ENCODE measurements at regions not wholly inside any gene's neighbourhood (a gene's known extent, or its start where the extent isn't known, plus 50 kb on each side); places are given as distances from the start of the nearest gene placed in this dataset.

DNA sequence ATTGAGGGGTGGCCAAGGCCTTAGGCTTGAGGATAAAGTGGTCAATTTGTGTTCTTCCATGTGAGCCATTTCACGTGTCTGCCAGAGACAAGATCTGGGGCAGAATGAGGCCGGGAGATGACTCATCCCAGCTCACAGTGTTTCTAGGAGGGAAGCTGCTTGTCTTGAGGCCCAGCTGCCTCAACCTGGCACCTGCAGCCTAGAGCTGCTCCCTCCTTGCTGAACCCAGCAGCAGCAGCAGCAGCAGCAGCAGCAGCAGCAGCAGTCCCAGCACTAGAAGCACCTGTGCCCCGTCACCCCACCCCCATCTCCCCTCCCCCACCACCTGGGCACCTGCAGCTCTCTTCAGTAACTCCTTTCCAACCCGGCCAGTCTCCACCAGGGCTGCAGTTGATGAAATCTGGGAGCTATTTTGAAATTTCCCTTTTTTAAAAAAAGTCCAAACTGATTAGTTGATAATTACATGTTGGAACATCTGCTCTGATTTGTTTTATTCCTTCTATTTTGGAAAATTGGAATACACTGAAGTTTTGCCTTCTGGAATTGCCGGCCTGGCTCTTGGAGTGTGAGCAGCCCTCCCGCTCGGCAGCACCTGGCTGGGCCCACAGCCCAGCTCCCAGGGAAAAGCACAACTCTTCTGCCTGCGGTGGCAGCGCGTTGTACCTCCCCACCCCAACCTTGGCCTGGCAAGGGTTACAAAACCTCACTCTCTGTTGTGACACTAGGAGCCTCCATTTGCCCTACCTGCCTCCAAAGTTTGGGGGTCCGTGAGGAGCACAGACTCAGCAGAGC is 143.5 kb downstream of the NXPE2 start:
- peaks cover 3% of the 10 kb centered on the region for H3K27me3 Mint-ChIP-seq
- no peak overlapping the region for H3K27ac Mint-ChIP-seq
- no peaks in the 10 kb centered on the region for H3K36me3 Mint-ChIP-seq
- no peak overlapping the region for H3K4me3 Mint-ChIP-seq
- no peaks in the 10 kb centered on the region for H3K4me1 Mint-ChIP-seq
- H3K9me3 Mint-ChIP-seq: no peaks in the 10 kb centered on the region
- DNase-seq: no peak

DNA sequence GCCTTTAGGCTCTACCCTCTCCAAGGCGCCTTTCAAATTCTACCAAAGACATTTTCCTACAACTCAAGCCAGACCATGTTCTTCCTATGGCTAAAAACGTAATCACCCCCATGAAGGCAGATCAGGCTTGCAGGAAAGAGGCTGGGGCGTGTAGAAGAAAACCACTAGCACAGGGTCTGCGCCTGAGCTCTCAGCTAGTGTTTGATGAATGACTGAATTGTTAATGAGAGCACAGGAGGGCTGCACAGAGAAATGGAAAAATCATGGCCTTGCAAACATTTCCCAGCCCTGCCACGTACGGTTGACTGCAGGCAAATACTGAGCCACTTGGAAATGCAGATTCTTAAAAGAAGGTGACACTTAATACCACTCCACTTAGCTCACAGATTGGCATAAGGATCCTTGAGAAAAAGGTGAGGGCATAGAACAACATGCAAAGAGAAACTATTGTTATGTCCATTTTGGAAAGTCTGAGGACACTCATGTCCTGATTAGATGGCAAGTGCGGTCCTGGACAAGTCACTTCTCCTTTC is 148.6 kb downstream of the NXPE2 start:
- no peaks in the 10 kb centered on the region for H3K4me1 Mint-ChIP-seq
- H3K27me3 Mint-ChIP-seq: no peaks in the 10 kb centered on the region
- no peaks in the 10 kb centered on the region for H3K9me3 Mint-ChIP-seq
- no peak overlapping the region for H3K27ac Mint-ChIP-seq
- H3K4me3 Mint-ChIP-seq: no peak overlapping the region
- H3K36me3 Mint-ChIP-seq: no peaks in the 10 kb centered on the region
- no peak for DNase-seq

DNA sequence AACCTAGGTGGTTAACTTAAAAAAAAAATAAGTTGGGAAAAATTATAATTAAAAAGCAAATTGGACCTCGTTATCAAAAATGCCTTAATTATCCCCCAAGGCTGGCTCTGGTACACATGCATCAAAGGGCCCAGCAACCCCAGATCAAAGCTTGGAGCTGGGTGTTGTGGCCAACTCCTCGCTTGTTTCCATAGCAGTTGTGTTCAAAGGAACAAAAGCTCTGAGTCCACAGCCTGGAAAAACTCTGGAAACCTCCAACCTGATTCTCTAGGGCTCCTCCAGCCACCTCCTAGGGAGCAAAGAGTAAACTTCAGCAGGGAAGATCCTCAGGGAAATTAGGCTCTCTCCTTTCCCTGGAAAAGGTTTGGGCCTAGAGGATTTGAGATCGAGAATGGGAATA is 149.4 kb downstream of the NXPE2 start:
- Mint-ChIP-seq H3K27me3 (no peaks in the 10 kb centered on the region), H3K4me1 (no peaks in the 10 kb centered on the region), H3K4me3 (no peak overlapping the region), H3K9me3 (no peaks in the 10 kb centered on the region), H3K27ac (no peak overlapping the region), H3K36me3 (no peaks in the 10 kb centered on the region)
- no peak for DNase-seq

- Mint-ChIP-seq H3K4me3 (no peak overlapping the region), H3K36me3 (no peaks in the 10 kb centered on the region), H3K4me1 (no peaks in the 10 kb centered on the region), H3K27me3 (no peaks in the 10 kb centered on the region), H3K27ac (no peak overlapping the region), H3K9me3 (no peaks in the 10 kb centered on the region)
- no peak for DNase-seq
These were observed 154.3 kb downstream of the NXPE2 start for GRCh38 chr11:114832532-114833125.

DNA sequence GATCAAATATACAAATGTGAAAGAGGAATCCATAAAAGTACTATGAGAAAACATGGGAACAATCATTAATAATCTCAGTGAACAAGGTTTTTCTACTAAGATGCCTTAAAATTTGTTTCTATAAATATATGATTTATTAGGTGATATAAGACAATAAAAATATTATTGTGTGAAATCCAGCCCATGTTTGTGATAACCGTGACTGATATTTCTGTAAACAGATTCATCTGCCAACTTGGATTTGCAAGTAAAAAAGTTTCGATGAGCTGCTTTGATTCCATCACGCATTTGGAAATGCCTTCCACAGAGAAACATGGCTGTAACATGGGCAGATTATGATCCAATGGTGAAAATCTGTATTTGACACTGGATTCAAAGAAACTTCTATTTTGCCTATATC is 157.8 kb downstream of the NXPE2 start:
- Mint-ChIP-seq H3K36me3 (no peaks in the 10 kb centered on the region), H3K27ac (no peak overlapping the region), H3K4me1 (no peaks in the 10 kb centered on the region), H3K9me3 (peaks cover 5% of the 10 kb centered on the region), H3K27me3 (no peaks in the 10 kb centered on the region), H3K4me3 (no peak overlapping the region)
- DNase-seq: no peak

GRCh38 chr11:114844896-114845295 is 166.6 kb downstream of the NXPE2 start:
- no peak for DNase-seq
- Mint-ChIP-seq H3K27me3 (peaks cover 7% of the 10 kb centered on the region), H3K4me1 (no peaks in the 10 kb centered on the region), H3K9me3 (no peaks in the 10 kb centered on the region), H3K4me3 (no peak overlapping the region), H3K27ac (no peak overlapping the region), H3K36me3 (no peaks in the 10 kb centered on the region)

DNA sequence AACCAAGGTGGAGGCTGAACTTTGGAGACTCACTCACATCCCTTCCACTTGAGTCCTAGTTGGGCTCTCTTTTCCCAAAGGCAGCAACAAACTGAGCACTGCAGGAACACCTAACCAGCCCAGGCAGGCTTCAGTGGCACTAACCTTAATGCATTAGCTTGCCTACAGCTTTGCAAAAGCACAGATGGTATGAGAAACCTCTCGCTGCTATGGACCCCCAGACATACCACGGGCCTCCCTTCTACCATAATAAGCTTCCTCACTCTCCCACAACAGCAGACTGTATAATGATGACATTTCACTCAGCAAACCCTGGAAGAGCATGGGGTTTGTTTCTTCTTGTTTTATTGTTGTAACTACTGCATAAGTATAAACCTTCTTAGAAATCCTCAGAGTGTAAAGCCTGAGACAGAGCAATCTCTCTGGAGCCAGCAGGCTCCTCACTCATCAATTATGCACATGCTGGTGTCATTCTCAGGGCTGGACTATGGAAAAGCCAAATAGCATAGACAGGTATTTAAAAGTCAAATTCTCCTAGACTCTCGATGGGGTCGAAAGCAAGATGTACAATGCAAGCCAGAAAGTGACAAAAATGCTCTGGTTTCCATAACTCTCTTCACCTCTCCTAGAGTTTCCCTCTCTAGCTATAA is 167.6 kb downstream of the NXPE2 start:
- Mint-ChIP-seq H3K36me3 (no peaks in the 10 kb centered on the region), H3K27me3 (peaks cover 7% of the 10 kb centered on the region), H3K27ac (no peak overlapping the region), H3K4me1 (no peaks in the 10 kb centered on the region), H3K9me3 (no peaks in the 10 kb centered on the region), H3K4me3 (no peak overlapping the region)
- no peak for DNase-seq

GRCh38 chr11:114846416-114846791 is 168.1 kb downstream of the NXPE2 start:
- no peak overlapping the region for H3K4me3 Mint-ChIP-seq
- H3K9me3 Mint-ChIP-seq: no peaks in the 10 kb centered on the region
- no peak for DNase-seq
- H3K4me1 Mint-ChIP-seq: no peaks in the 10 kb centered on the region
- H3K27me3 Mint-ChIP-seq: peaks cover 7% of the 10 kb centered on the region
- no peak overlapping the region for H3K27ac Mint-ChIP-seq
- no peaks in the 10 kb centered on the region for H3K36me3 Mint-ChIP-seq

- Mint-ChIP-seq H3K9me3 (no peaks in the 10 kb centered on the region), H3K4me3 (no peak overlapping the region), H3K36me3 (no peaks in the 10 kb centered on the region), H3K4me1 (no peaks in the 10 kb centered on the region), H3K27ac (no peak overlapping the region), H3K27me3 (peaks cover 7% of the 10 kb centered on the region)
- no peak for DNase-seq
These were observed 169.1 kb downstream of the NXPE2 start for GRCh38 chr11:114847306-114847975.

DNA sequence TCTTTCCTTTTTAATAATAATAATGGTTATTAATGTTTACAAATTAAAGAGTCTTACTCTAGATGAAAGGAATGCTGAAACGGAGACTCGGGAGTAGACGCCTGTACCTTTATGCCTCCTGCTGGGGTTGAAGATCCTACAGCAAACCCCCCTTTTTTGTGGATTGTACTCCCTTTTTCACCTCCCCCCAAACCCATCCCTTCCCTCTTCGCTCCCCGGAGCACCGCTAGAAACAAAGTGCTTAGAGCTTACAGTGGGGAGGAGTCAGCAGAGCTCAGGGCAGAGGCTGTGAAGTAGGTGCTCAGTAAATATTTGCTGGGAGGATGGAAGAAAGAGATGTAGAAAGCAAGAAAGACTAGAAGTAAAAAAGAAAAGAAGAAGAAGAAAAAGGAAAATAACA is 169.7 kb downstream of the NXPE2 start:
- Mint-ChIP-seq H3K27me3 (peaks cover 7% of the 10 kb centered on the region), H3K4me1 (no peaks in the 10 kb centered on the region), H3K4me3 (no peak overlapping the region), H3K9me3 (no peaks in the 10 kb centered on the region), H3K27ac (no peak overlapping the region), H3K36me3 (no peaks in the 10 kb centered on the region)
- DNase-seq: no peak

GRCh38 chr11:114857281-114857680 is 179.0 kb downstream of the NXPE2 start:
- Mint-ChIP-seq H3K4me3 (no peak overlapping the region), H3K4me1 (no peaks in the 10 kb centered on the region), H3K36me3 (no peaks in the 10 kb centered on the region), H3K9me3 (peaks cover 4% of the 10 kb centered on the region), H3K27me3 (peaks cover 4% of the 10 kb centered on the region), H3K27ac (no peak overlapping the region)
- DNase-seq: no peak

DNA sequence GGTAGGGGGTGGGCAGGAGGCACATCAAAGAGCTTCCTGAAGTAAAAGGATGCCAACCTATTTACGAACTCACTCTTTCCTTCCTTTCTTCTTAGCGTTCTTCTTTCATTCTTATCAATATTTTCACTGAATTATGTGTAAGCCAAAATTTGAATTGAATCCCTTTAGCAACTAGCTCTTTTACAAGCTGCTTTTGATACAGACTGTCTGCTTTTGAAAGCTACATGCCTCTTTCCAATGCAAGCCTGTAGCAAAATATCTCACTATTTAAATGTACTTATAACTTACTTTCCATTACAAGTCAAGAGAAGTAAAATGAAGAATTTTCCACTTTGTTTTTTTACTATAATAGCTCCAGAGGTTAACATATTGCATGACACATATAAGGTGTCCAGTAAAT is 186.6 kb downstream of the NXPE2 start:
- peaks cover under 1% of the 10 kb centered on the region for H3K9me3 Mint-ChIP-seq
- no peaks in the 10 kb centered on the region for H3K36me3 Mint-ChIP-seq
- DNase-seq: no peak
- no peak overlapping the region for H3K4me3 Mint-ChIP-seq
- no peaks in the 10 kb centered on the region for H3K4me1 Mint-ChIP-seq
- H3K27ac Mint-ChIP-seq: no peak overlapping the region
- peaks cover 4% of the 10 kb centered on the region for H3K27me3 Mint-ChIP-seq

GRCh38 chr11:114876234-114876633 is 197.9 kb downstream of the NXPE2 start:
- no peaks in the 10 kb centered on the region for H3K9me3 Mint-ChIP-seq
- DNase-seq: no peak
- H3K4me3 Mint-ChIP-seq: no peak overlapping the region
- no peaks in the 10 kb centered on the region for H3K4me1 Mint-ChIP-seq
- no peak overlapping the region for H3K27ac Mint-ChIP-seq
- no peaks in the 10 kb centered on the region for H3K27me3 Mint-ChIP-seq
- H3K36me3 Mint-ChIP-seq: no peaks in the 10 kb centered on the region

DNA sequence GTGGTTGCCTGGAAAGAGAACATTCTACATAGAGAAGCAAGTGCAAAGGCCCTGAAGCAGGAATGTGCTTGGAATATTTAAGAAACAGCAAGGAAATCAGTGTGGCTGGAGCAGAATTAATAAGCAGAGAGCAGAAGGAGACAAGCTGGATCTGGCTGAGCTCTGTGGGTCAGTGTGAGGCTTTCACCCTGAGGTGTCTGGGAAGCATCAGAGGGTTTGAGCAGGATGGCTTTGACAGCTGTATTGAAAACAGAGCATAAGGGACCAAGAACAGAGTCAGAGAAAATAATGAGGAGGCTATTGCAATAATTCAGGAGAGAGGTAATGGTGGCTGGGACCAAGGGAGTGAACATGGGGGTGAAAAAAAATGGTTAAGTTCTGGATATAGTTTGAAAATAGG is 199.6 kb downstream of the NXPE2 start:
- Mint-ChIP-seq H3K9me3 (no peaks in the 10 kb centered on the region), H3K4me3 (no peak overlapping the region), H3K27ac (no peak overlapping the region), H3K4me1 (no peaks in the 10 kb centered on the region), H3K36me3 (no peaks in the 10 kb centered on the region), H3K27me3 (no peaks in the 10 kb centered on the region)
- DNase-seq: no peak

GRCh38 chr11:114880442-114880841 is 202.1 kb downstream of the NXPE2 start:
- Mint-ChIP-seq H3K9me3 (no peaks in the 10 kb centered on the region), H3K4me3 (no peak overlapping the region), H3K36me3 (no peaks in the 10 kb centered on the region), H3K4me1 (no peaks in the 10 kb centered on the region), H3K27me3 (no peaks in the 10 kb centered on the region), H3K27ac (no peak overlapping the region)
- DNase-seq: no peak
